ENCODE measurements at regions not wholly inside any gene's neighbourhood (a gene's known extent, or its start where the extent isn't known, plus 50 kb on each side); places are given as distances from the start of the nearest gene placed in this dataset.

GRCh38 chr2:15799432-15799827 lies 140.9 kb upstream of the MYCN start:
- H3K4me1 ChIP-seq: no peaks in the 10 kb centered on the region
- FAIRE-seq (no peak), DNase-seq (ENCODE audit: low read depth in 1 of 2, low spot score in 1 of 2) (no peak), ATAC-seq (no peak; a peak in 1 of 6 replicates)
- ChIA-PET POLR2A (no interaction called here), CTCF (no interaction called here)
- H3K4me2 ChIP-seq: no peak overlapping the region
- no peak overlapping the region for H3K27ac ChIP-seq
- H3K4me3 ChIP-seq: no peak overlapping the region
- H3K9me3 ChIP-seq: no peaks in the 10 kb centered on the region
- TF ChIP-seq RAD21 (conservative IDR thresholded peaks at IDR 0.05 in 1 of 2, IDR thresholded peaks at IDR 0.05 in 1 of 2) (no peak), MAZ (IDR thresholded peaks at IDR 0.05; ENCODE audit: borderline replicate concordance, low read depth, low read length) (no peak), TFCP2L1 (CRISPR knock-in tag; IDR thresholded peaks at IDR 0.05) (no peak), TP53 (CRISPR knock-in tag; IDR thresholded peaks at IDR 0.05) (no peak), BCL3 (IDR thresholded peaks at IDR 0.05) (no peak), FOSL2 (IDR thresholded peaks at IDR 0.05) (no peak), FOSL2 (CRISPR knock-in tag; IDR thresholded peaks at IDR 0.05) (0 out of 2 replicates have a peak, but pooled peaks have one; percentile 14), RFX5 (IDR thresholded peaks at IDR 0.05) (peak; percentile 87)
- WGBS (ENCODE audit: missing lambda C conversion rate): 40% methylated on average over 3 of the region's 3 CpGs

GRCh38 chr2:15800495-15801329 lies 139.6 kb upstream of the MYCN start:
- Histone ChIP-seq H3K4me1 (no peaks in the 10 kb centered on the region), H3K9me3 (no peaks in the 10 kb centered on the region), H3K27ac (no peak overlapping the region), H3K4me2 (no peak overlapping the region), H3K4me3 (no peak overlapping the region)
- no peak for FAIRE-seq
- ChIA-PET CTCF (no interaction called here), POLR2A (no interaction called here)
- ATAC-seq: no peak
- 75% methylated on average over 17 of the region's 17 CpGs for WGBS (ENCODE audit: missing lambda C conversion rate)
- TF ChIP-seq CEBPB (IDR thresholded peaks at IDR 0.05) (peak in 1 of 2 experiments; percentile 31; a peak in 1 of 4 replicates), EHMT2 (IDR thresholded peaks at IDR 0.05; ENCODE audit: low read depth) (no peak), HOXB13 (CRISPR knock-in tag; IDR thresholded peaks at IDR 0.05; ENCODE audit: low read depth) (no peak)
- no peak for DNase-seq (ENCODE audit: low read depth in 1 of 2, low spot score in 1 of 2)

GRCh38 chr2:15801439-15801838 lies 138.9 kb upstream of the MYCN start:
- ChIA-PET CTCF (no interaction called here), POLR2A (no interaction called here)
- Histone ChIP-seq H3K27ac (no peak overlapping the region), H3K4me1 (no peaks in the 10 kb centered on the region), H3K9me3 (no peaks in the 10 kb centered on the region), H3K4me2 (no peak overlapping the region), H3K4me3 (no peak overlapping the region)
- no peak for TF ChIP-seq MYC (IDR thresholded peaks at IDR 0.05; ENCODE audit: borderline replicate concordance, low read length)
- no peak for TF ChIP-seq EHMT2 (IDR thresholded peaks at IDR 0.05; ENCODE audit: low read depth)
- TF ChIP-seq NR3C1 (IDR thresholded peaks at IDR 0.05): no peak
- TF ChIP-seq HDAC2 (IDR thresholded peaks at IDR 0.05): no peak
- TF ChIP-seq JUN (IDR thresholded peaks at IDR 0.05): no peak
- no peak for TF ChIP-seq PBX3 (IDR thresholded peaks at IDR 0.05)
- TF ChIP-seq RCOR1 (IDR thresholded peaks at IDR 0.05; ENCODE audit: low read depth, low read length): no peak
- TF ChIP-seq EHF (CRISPR knock-in tag; IDR thresholded peaks at IDR 0.05): no peak
- no peak for TF ChIP-seq PHF8 (IDR thresholded peaks at IDR 0.05; ENCODE audit: borderline replicate concordance, low read depth)
- WGBS (ENCODE audit: missing lambda C conversion rate): 82% methylated on average over 14 of the region's 14 CpGs
- DNase-seq (ENCODE audit: low read depth in 1 of 2, low spot score in 1 of 2) (no peak), FAIRE-seq (no peak), ATAC-seq (no peak)

DNA sequence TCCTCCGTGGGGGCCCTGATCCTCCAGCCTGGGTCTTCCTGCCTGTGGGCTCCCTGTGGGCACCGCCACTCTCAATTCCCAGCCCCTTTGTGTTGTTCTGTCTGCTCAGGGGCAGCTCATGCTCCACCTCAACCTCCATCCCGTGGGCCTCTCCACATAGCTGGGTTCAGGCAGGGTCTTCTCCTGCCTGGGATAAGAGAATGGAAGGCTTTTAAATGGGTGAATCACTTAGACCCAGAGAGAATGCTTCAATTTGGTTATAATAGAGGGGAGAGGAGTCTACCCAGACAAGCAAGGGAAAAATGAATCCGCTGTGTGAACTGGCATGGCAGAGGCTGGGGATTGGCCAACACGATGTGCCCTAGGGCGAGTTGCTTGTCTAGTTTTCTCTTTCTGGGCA lies 138.4 kb upstream of the MYCN start:
- no peak overlapping the region for H3K27ac ChIP-seq
- no peak overlapping the region for H3K4me2 ChIP-seq
- ChIA-PET CTCF (no interaction called here), POLR2A (no interaction called here)
- ATAC-seq (no peak), FAIRE-seq (no peak), DNase-seq (ENCODE audit: low read depth in 1 of 2, low spot score in 1 of 2) (no peak)
- TF ChIP-seq RARB (CRISPR knock-in tag; IDR thresholded peaks at IDR 0.05): no peak
- TF ChIP-seq FOXS1 (CRISPR knock-in tag; IDR thresholded peaks at IDR 0.05): no peak
- no peak for TF ChIP-seq BHLHE40 (IDR thresholded peaks at IDR 0.05; ENCODE audit: low read depth, low read length)
- TF ChIP-seq, protein P1, sequence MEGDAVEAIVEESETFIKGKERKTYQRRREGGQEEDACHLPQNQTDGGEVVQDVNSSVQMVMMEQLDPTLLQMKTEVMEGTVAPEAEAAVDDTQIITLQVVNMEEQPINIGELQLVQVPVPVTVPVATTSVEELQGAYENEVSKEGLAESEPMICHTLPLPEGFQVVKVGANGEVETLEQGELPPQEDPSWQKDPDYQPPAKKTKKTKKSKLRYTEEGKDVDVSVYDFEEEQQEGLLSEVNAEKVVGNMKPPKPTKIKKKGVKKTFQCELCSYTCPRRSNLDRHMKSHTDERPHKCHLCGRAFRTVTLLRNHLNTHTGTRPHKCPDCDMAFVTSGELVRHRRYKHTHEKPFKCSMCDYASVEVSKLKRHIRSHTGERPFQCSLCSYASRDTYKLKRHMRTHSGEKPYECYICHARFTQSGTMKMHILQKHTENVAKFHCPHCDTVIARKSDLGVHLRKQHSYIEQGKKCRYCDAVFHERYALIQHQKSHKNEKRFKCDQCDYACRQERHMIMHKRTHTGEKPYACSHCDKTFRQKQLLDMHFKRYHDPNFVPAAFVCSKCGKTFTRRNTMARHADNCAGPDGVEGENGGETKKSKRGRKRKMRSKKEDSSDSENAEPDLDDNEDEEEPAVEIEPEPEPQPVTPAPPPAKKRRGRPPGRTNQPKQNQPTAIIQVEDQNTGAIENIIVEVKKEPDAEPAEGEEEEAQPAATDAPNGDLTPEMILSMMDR (IDR thresholded peaks at IDR 0.05): no peak
- no peak for TF ChIP-seq ZFP36 (IDR thresholded peaks at IDR 0.05; ENCODE audit: borderline replicate concordance, partially characterized antibody)
- no peak for TF ChIP-seq ZC3H11A (IDR thresholded peaks at IDR 0.05)
- TF ChIP-seq FOSL2 (IDR thresholded peaks at IDR 0.05): no peak
- TF ChIP-seq FOSL2 (CRISPR knock-in tag; IDR thresholded peaks at IDR 0.05): no peak
- TF ChIP-seq HEYL (CRISPR knock-in tag; IDR thresholded peaks at IDR 0.05): no peak
- no peak for TF ChIP-seq EP300 (IDR thresholded peaks at IDR 0.05)
- no peak for TF ChIP-seq TP53 (CRISPR knock-in tag; IDR thresholded peaks at IDR 0.05)
- TF ChIP-seq, protein P2, sequence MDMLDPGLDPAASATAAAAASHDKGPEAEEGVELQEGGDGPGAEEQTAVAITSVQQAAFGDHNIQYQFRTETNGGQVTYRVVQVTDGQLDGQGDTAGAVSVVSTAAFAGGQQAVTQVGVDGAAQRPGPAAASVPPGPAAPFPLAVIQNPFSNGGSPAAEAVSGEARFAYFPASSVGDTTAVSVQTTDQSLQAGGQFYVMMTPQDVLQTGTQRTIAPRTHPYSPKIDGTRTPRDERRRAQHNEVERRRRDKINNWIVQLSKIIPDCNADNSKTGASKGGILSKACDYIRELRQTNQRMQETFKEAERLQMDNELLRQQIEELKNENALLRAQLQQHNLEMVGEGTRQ (IDR thresholded peaks at IDR 0.05): no peak
- 43% methylated on average over 6 of the region's 6 CpGs for WGBS (ENCODE audit: missing lambda C conversion rate)
- no peak overlapping the region for H3K4me3 ChIP-seq
- no peaks in the 10 kb centered on the region for H3K4me1 ChIP-seq
- H3K9me3 ChIP-seq: no peaks in the 10 kb centered on the region

Data from A549 (cell line).